DMS53 treated with DMSO at 0.1 percent for 48 hours (cell line): ENCODE measurements at regions not wholly inside any gene's neighbourhood (a gene's known extent, or its start where the extent isn't known, plus 50 kb on each side); places are given as distances from the start of the nearest gene placed in this dataset.

Experiments used
- DNase-seq: peaks from one replicate; lab custom pipeline; 2025; ENCODE audit not compliant: unreplicated experiment; lab: John Stamatoyannopoulos, UW

GRCh38 chr3:94587291-94587690 lies 524.4 kb downstream of the NSUN3 start:
- peak; percentile 13 for DNase-seq

- no peak for DNase-seq
Observed at GRCh38 chr3:94593526-94594150, 530.8 kb downstream of the NSUN3 start.

GRCh38 chr3:94596141-94596540 lies 533.3 kb downstream of the NSUN3 start:
- no peak for DNase-seq

DNA sequence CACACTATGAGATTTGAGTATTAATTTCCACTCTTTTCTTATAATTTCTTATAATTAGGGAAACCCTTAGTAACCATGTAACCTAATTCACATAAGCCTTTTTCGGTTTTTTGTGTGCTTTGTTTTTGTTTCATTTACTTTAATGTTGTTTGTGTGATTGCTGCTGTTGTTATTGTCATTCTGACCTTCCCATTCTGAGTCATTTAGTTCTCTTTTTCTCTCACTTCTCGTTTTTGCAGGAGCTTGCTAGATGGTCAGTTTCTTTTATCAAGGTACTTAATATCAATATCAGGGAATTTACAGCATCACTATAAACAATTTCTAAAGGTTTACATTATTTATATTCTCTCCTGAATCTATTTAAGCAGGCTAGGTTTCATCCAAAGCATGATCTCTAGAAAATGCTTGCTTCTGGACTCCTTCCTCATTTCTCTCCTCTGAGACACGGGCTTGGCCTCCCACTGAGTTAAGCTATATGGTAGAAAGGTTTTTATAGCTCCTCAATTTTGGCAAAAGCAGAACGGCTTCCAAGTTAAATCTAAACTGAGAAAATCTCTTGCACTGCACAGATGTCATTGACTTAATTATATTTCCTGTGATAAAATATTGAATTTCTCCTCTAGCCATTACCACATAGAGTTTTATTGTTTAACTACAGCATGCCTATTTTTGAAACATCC lies 534.2 kb downstream of the NSUN3 start:
- no peak for DNase-seq

DNA sequence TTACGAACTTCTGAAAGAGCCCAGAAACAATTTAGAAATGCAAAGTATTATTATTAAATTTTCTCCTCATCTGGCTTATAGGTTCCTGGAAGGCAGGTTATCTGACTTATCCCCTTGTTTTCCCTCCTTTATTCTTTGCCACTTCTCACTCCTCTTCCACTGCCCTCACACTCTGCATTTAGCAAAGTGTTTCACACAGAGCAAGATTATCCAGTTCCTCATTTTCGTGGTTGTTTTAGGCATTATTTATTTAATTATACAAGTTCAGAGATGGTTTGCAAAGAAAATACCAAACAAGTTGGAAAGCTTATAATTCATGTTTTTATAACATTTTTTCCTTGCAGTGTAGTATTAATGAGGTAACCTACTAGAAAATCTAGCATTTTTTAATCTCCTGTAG lies 544.9 kb downstream of the NSUN3 start:
- no peak for DNase-seq

- DNase-seq = no peak
Observed at GRCh38 chr3:94609908-94610307, 547.0 kb downstream of the NSUN3 start.

- no peak for DNase-seq
Observed at GRCh38 chr3:94611596-94611995, 548.7 kb downstream of the NSUN3 start.

- DNase-seq = no peak
Observed at GRCh38 chr3:94612631-94613030, 549.8 kb downstream of the NSUN3 start.

- no peak for DNase-seq
Observed at GRCh38 chr3:94614192-94614591, 551.3 kb downstream of the NSUN3 start.

DNA sequence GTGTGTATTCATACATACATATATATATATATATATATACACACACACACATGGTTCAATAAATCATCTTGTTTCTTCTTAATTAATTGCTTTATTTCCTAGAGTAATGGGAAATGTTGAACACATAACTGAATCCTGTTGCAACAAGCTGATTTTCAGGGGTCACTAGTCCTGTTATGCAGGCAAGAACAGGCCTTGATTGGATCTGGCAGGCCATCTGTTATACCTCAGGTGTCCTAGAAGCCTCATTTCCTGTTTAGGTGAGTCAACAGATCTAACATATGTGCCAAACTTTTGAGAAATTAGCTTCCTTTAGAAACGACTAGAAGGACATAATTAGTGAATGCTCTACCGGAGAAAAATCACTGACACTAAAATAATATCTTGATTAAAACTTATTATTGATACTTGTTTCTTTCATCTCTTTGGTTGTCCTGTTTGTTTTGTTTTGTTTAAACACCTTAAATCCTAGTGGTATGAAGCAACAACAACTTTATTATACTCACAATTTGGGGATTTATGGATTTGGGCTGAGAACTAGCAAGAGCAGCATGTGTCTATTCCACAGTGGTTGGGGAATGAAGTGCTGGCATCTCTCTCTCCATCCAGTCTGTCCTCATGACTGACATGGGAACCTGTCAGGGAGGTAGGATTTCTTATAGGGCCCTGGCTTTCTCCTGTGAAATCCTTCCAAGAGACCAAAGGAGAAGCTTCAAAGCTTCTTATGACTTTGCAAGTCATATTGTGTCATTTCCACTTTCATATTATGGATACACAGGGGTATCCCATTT lies 552.6 kb downstream of the NSUN3 start:
- peak; percentile 9 for DNase-seq

GRCh38 chr3:94616833-94617232 lies 554.0 kb downstream of the NSUN3 start:
- DNase-seq = peak; percentile 80

- no peak for DNase-seq
Observed at GRCh38 chr3:94617312-94617711, 554.5 kb downstream of the NSUN3 start.

DNA sequence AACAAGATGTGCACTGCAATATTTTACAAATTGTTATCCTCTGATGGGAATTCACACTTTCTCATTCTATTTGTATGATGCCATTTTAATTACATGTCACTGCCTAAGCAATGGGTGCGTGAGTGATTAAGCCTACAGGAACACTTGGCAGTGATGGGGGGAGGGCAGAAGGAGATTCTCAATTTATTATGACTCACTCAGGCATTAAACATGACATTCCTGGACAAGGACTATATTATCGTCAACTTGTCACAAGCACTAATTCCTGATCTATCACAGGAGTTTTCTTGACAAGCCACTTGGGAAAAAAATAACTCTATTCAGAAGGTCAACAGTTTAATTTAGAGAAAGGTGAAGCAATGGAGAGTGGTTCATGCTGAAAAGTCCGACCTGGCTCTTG lies 556.8 kb downstream of the NSUN3 start:
- no peak for DNase-seq

DNA sequence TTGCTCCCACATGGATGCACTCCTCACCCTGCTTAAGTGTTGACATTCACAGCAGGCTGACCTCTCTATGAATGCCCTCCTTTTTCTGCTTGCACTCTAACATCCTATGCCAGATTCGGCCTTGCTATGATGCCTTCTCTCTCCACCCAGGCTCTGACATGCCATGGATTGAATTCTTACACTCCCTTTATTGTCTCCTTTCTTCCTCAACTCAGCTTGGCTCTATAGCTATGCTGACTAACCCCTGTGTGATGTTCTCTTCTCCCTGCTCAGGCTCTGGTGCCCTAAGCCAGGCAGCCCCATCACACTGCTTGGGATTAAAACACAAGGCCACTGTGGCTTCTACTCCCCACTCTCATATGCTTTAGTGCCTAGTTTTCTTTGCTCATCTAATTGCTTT lies 563.7 kb downstream of the NSUN3 start:
- peak; percentile 35 for DNase-seq

- DNase-seq = no peak
Observed at GRCh38 chr3:94627689-94628088, 564.8 kb downstream of the NSUN3 start.

- DNase-seq = no peak
Observed at GRCh38 chr3:94643400-94643799, 580.5 kb downstream of the NSUN3 start.

DNA sequence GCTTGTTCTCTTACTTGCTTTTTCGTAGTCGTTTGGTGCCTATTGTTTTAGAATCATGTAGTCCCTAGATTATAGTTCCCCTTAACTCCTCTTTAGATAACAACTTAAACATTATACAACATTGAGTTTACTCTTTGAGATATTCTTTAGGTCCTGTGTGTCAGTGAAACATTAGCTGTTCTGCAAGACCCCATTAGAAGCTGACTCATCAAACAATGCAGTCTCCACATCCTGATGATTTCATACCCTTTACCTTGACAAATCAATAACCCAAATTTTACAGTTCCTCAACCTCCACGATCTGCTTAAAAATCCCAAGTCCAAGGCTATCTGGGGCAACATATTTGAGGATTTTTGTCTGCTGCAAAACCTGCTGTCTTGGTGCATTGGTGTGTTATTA lies 582.9 kb downstream of the NSUN3 start:
- no peak for DNase-seq

GRCh38 chr3:94647131-94647530 lies 584.3 kb downstream of the NSUN3 start:
- no peak for DNase-seq

- DNase-seq = peak; percentile 72
Observed at GRCh38 chr3:94648270-94649180, 585.7 kb downstream of the NSUN3 start.

DNA sequence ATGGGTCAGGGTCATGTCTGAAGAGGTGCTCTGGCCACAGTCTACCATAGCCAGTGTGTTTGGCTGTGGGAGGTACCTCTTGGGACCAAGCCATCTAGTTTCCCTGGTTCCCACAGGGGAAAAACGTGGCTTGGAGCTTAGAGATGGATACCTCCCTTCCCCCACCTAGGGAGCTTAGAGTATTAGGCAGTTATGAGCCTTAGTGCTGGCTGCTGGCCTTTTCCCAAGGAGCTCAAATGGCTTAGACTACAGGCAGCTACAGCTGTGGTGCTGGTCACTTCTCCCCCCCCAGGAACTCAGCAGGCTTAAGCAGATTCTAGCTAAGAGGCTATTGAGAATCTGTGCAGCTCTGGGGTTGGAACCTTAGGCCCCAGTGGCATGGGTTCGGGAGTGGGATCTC lies 591.2 kb downstream of the NSUN3 start:
- DNase-seq = no peak

DNA sequence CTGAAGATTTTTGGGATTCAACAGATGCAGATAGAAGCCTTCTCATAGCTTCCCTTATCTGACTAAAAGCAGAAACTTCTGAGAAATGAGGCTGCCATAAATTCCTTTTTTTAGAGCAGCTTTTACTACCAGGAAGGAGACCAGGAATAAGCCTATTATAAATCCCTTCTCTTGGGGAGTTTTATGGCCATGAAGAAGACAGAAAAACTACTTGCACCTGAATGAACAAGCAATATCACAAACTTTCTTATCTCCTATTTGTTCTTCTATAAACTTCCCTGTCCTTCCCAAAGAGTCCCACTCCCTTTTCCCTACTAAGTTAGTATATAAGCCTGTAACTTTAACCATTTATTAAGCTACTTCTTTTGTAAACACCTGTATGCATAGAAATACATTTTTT lies 603.1 kb downstream of the NSUN3 start:
- DNase-seq = no peak
